ENCODE measurements at regions not wholly inside any gene's neighbourhood (a gene's known extent, or its start where the extent isn't known, plus 50 kb on each side); places are given as distances from the start of the nearest gene placed in this dataset.

DNA sequence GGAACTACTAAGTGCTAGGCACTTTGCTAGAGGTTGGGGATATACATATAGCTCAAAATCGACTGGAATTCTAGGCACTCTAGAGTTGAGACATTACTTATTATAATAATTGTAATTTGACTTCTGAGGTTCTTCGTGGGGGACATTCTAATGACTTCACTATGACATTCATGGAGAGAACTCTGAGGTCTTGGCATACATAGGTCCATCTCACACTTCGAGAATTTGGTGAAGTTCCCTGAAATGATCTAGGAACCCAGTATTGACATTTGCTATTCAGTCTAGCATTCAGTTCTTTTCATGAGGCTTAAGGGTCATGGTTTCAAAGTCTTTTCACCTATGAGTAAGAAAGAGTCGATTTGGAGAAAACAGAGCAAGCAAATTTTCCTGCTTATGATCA is 446.6 kb upstream of the JAG1 start:
- no peak overlapping the region for H3K4me3 ChIP-seq
- no peak for DNase-seq
- TF ChIP-seq, protein P1, sequence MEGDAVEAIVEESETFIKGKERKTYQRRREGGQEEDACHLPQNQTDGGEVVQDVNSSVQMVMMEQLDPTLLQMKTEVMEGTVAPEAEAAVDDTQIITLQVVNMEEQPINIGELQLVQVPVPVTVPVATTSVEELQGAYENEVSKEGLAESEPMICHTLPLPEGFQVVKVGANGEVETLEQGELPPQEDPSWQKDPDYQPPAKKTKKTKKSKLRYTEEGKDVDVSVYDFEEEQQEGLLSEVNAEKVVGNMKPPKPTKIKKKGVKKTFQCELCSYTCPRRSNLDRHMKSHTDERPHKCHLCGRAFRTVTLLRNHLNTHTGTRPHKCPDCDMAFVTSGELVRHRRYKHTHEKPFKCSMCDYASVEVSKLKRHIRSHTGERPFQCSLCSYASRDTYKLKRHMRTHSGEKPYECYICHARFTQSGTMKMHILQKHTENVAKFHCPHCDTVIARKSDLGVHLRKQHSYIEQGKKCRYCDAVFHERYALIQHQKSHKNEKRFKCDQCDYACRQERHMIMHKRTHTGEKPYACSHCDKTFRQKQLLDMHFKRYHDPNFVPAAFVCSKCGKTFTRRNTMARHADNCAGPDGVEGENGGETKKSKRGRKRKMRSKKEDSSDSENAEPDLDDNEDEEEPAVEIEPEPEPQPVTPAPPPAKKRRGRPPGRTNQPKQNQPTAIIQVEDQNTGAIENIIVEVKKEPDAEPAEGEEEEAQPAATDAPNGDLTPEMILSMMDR (IDR thresholded peaks at IDR 0.05; ENCODE audit: borderline replicate concordance): no peak
- no peaks in the 10 kb centered on the region for H3K9me3 ChIP-seq (replicated peaks)
- no peaks in the 10 kb centered on the region for H3K27me3 ChIP-seq (ENCODE audit: low read depth)
- intact Hi-C loops (cut with micrococcal nuclease): no loop called here
- H3K27ac ChIP-seq (replicated peaks): no peak overlapping the region
- no peaks in the 10 kb centered on the region for H3K36me3 ChIP-seq
- H3K4me1 ChIP-seq: no peaks in the 10 kb centered on the region

DNA sequence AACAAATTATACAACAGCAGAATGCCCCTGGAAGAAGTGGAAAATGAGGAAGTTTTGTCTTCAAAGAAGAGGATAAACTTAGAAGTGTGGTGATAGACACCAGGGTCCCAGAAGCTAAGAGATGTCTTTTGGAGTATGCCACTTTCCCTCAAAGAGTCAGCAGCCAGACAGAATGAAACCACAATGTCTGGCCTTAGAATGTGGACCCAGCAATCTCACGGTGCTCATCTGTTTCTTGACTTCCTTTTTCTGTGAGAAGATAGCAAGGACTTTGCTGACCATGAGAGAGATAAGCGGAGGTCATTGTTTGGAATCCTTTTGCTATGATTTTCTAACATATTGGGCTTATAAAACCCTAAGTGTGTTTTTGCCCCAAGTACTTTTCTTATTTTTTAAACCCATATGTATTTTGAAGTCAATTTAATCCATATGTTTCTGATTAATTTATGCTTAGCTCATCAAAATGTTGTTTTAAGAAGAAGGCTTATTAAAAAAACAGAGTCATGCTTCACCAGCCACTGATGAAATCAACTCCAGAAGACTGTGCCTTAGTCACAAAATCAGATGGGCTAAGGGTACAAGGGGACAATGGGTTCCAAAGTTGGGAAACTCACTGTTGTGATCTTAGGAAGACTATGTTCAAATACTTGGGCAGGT is 451.2 kb upstream of the JAG1 start:
- Histone ChIP-seq H3K27me3 (ENCODE audit: low read depth) (no peaks in the 10 kb centered on the region), H3K9me3 (replicated peaks) (no peaks in the 10 kb centered on the region), H3K27ac (replicated peaks) (no peak overlapping the region), H3K4me3 (no peak overlapping the region), H3K4me1 (no peaks in the 10 kb centered on the region), H3K36me3 (no peaks in the 10 kb centered on the region)
- intact Hi-C loops (cut with micrococcal nuclease): no loop called here
- TF ChIP-seq, protein P1 (IDR thresholded peaks at IDR 0.05; ENCODE audit: borderline replicate concordance): no peak
- no peak for DNase-seq

DNA sequence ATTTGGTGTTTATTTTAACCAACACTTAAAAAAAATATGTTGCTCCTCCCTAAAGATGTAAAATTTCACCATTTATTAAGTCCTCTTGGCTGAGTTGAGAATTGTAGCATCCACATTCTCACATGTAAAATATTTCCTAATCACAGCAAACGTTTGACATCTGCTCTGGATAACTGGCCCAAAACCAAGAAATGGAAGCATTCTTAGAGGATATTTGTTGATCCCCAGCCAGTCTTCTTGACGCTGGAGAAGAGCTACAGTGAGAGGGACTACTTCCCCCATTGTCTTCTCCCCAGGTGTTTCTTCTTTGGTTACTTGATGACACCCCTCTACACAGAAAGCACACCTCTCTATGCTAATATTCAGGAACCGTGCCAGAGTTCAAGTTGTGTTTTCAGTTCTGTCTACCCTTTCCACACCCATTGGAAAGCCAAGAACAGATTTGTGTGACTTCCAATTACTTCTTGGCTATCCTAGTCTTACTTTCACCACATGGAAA is 454.5 kb upstream of the JAG1 start:
- Histone ChIP-seq H3K4me3 (no peak overlapping the region), H3K9me3 (replicated peaks) (no peaks in the 10 kb centered on the region), H3K36me3 (no peaks in the 10 kb centered on the region), H3K4me1 (no peaks in the 10 kb centered on the region), H3K27me3 (ENCODE audit: low read depth) (no peaks in the 10 kb centered on the region), H3K27ac (replicated peaks) (no peak overlapping the region)
- TF ChIP-seq, protein P1 (IDR thresholded peaks at IDR 0.05; ENCODE audit: borderline replicate concordance): no peak
- no peak for DNase-seq
- intact Hi-C loops (cut with micrococcal nuclease): no loop called here

DNA sequence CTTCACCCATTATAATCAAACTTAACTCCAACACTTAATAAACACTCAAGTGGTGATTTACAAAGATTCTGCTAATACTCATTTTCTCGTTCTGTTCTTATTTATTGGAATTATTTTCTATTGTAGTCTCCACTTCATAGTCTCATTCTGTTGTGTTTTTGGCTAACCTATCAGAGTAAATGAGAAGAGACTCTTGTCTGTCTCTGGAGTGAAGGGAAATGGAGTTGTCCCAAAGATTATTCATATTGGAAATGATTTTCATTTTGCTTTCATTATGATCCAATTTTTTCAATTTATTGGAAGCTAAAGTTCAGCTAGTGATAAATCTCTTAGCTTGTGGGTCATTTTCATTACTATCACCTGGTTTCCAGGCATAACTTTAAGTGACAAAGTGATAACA is 454.9 kb upstream of the JAG1 start:
- H3K27me3 ChIP-seq (ENCODE audit: low read depth): no peaks in the 10 kb centered on the region

DNA sequence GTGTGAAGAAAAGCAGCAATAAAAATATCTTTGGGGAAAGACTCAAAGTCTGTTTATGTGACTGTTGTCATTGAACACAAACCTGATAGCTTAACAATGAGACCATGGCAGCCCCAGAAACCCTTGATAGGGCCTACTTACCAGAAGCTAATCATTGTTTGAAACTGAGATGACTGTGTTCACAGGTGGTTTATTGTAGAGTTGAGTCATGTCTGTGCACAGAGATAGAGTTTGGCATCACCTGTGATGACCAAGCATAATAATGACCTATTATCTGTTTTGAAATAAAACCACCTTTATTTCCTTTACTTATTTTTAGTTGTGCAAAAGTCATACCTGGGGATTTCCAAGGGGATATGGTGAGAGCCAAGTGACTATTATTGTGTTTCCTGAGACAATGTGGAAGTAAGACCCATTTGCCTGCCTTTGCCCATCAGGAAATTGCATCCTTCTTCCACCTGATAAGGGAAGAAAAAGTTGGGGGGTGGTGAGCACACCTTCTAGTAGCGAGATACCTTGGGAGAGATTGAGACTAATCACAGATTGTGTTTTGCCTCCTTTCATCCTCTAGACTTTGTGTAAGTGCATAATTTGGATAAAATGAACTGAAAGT is 456.9 kb upstream of the JAG1 start:
- no peaks in the 10 kb centered on the region for H3K27me3 ChIP-seq (ENCODE audit: low read depth)
- H3K27ac ChIP-seq (replicated peaks): no peak overlapping the region
- TF ChIP-seq, protein P1 (IDR thresholded peaks at IDR 0.05; ENCODE audit: borderline replicate concordance): no peak
- DNase-seq: no peak
- intact Hi-C loops (cut with micrococcal nuclease): no loop called here
- H3K9me3 ChIP-seq (replicated peaks): no peaks in the 10 kb centered on the region
- no peaks in the 10 kb centered on the region for H3K4me1 ChIP-seq
- H3K4me3 ChIP-seq: no peak overlapping the region
- H3K36me3 ChIP-seq: no peaks in the 10 kb centered on the region

More for the DNA sequence above, 454.9 kb upstream of the JAG1 start:
- Histone ChIP-seq H3K4me1 (no peaks in the 10 kb centered on the region), H3K27ac (replicated peaks) (no peak overlapping the region), H3K9me3 (replicated peaks) (no peaks in the 10 kb centered on the region), H3K36me3 (no peaks in the 10 kb centered on the region), H3K4me3 (no peak overlapping the region)
- TF ChIP-seq, protein P1 (IDR thresholded peaks at IDR 0.05; ENCODE audit: borderline replicate concordance): no peak
- no peak for DNase-seq
- intact Hi-C loops (cut with micrococcal nuclease): no loop called here
